HG03520 (cell line): ENCODE measurements at regions not wholly inside any gene's neighbourhood (a gene's known extent, or its start where the extent isn't known, plus 50 kb on each side); places are given as distances from the start of the nearest gene placed in this dataset.
A peak's percentile ranks its signal among the peaks of the same experiment; 100 is the strongest.
"Not testable (repeated sequence)": the region's sequence is repeated elsewhere in the genome, so short reads cannot be mapped to it uniquely, and the experiment has no call there.

Source experiments
- ATAC-seq: cut with Tn5 transposase; IDR thresholded peaks from one replicate; pipeline ENCODE4 v1.9.1; 2021; ENCODE audit warnings: mild to moderate bottlenecking, moderate library complexity; ENCODE audit not compliant: unreplicated experiment

- ATAC-seq, result not testable (repeated sequence)
Measured at GRCh38 chr2:90029080-90029428, 1337.6 kb downstream of the RPIA start.

- ATAC-seq, result not testable (repeated sequence)
Measured at GRCh38 chr2:90032269-90032668, 1340.8 kb downstream of the RPIA start.

DNA sequence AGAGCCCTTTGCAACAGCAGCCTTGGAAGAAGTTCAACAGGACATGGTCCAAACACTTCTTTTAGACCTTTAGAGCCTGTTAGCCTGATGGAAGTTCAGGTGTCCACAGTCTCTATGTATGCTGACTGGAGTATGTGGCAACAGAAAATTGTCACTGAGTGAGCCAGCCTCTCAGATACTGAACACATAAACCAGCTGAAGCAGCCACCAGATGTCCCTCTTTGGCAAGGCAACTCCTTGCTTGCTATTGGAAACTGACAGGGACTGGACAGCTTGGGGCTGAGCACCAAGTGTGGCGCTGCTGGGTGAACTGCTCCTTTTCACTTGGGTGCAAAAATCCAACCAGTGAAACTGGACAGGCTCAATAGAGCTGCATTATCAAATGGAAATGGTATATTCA, 1344.9 kb downstream of the RPIA start:
- not testable (repeated sequence) for ATAC-seq

GRCh38 chr2:90039093-90039492, 1347.6 kb downstream of the RPIA start:
- not testable (repeated sequence) for ATAC-seq

GRCh38 chr2:90047776-90048175, 1356.3 kb downstream of the RPIA start:
- not testable (repeated sequence) for ATAC-seq

GRCh38 chr2:90052113-90052631, 1360.7 kb downstream of the RPIA start:
- not testable (repeated sequence) for ATAC-seq

DNA sequence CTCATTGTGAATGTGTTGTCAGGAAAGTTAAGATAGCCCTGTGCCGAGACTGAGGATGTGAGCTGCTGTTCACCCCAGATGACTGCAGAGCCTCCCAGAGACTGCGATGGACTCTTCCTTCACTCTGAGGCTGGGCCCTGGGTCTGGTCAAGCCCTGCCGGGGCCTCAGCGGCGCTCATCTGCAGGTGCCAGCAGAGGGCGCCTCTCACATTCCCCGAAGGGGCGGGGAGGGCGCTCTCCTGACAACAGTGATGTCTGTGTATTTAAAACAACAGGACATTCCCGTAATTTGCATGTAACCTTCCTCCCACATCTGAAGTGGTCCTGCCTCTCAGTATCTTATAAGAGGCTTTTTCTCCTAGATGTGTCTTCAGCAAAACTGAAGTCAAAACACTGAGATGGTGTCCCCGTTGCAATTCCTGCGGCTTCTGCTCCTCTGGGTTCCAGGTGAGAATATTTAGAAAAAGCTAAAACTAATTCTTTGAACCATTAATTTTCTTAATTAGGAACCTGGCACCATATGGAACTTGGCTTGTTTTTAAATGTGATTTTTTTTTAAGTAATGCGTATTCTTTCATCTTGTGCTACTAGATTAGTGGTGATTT, 1377.9 kb downstream of the RPIA start:
- no peak for ATAC-seq

- ATAC-seq, result no peak
Measured at GRCh38 chr2:90076311-90076710, 1384.8 kb downstream of the RPIA start.

GRCh38 chr2:90077948-90078347, 1386.5 kb downstream of the RPIA start:
- ATAC-seq, result no peak

GRCh38 chr2:90079374-90079773, 1387.9 kb downstream of the RPIA start:
- no peak for ATAC-seq

DNA sequence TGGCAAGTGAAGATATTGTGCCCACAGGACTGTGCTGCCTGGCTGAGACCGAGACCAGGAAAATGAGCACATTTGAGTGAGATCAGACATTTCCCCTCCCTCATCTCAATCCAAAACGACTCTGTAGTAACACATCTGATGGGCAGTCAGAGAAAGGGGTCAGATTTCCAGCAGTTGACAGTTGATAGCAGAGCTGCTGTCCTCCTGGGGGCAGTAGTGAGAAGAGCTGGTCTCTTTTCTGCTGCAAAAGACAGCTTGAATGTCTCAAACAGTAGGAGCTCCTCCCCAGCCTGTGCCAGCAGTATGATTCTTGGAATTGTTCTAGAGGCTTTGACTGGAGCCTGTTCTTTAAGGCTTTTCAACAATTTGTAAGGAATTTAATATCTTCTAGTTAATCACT, 1396.3 kb downstream of the RPIA start:
- ATAC-seq, result not testable (repeated sequence)

- peak; percentile 48 for ATAC-seq
Measured at GRCh38 chr2:90093571-90094270, 1402.2 kb downstream of the RPIA start.

DNA sequence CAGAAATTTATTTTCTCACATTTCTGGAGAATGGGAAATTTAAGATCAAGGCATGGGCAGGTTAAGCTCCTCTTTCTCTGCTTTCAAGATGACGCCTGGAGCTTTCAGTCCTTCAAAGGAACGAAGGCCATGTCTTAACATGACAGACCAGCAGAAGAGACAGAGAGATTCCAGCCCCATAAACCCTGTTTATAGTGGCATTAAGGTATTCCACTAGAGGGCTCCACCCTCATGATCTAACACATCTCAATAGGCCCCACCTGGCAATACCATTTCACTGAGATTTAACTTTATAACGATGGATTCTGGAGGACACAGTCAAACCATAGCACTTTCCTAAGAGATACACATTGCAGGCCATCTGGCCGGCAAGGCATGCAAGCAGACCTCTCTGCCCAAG, 1406.1 kb downstream of the RPIA start:
- ATAC-seq, result not testable (repeated sequence)

GRCh38 chr2:90105142-90105541, 1413.7 kb downstream of the RPIA start:
- not testable (repeated sequence) for ATAC-seq

- ATAC-seq, result not testable (repeated sequence)
Measured at GRCh38 chr2:90123409-90123808, 1431.9 kb downstream of the RPIA start.

DNA sequence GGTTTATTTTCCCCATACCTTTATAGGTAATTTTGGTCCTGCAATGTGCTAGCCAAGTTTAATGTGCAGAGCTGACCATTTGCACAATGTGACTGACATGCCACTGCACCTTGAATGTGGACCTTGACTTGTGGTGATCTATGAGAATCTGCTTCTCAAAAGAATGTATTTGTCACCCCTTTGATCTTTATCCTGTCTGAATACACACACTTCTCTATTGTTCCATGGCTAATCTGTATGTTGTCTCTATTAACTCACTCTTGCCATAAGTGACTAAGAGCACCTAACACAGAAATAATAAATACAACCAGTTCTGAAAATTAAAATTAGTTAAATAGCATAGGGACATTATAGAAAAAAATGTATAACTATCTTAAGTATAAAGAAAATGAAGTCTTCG, 1447.6 kb downstream of the RPIA start:
- ATAC-seq, result not testable (repeated sequence)

DNA sequence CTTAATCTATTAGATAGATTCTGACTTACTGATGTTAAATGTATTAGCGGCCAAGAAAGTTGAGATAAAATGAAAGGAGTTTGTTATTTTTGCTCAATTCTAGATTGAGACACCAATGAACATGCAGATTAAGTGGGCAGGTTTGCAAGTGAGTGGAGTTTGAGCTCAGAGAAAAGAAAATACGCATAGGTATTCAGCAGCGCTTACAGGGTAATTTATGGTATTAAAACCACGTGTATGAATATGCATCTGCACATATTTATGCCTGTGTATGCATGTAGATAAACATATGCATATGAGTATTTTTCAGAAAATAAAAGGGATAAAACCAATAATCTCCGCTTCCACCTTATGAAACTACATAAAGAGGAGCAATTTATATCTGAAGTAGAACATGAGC, 1450.1 kb downstream of the RPIA start:
- not testable (repeated sequence) for ATAC-seq

GRCh38 chr2:90151805-90152204, 1460.3 kb downstream of the RPIA start:
- ATAC-seq, result not testable (repeated sequence)

GRCh38 chr2:90170978-90171377, 1479.5 kb downstream of the RPIA start:
- not testable (repeated sequence) for ATAC-seq

DNA sequence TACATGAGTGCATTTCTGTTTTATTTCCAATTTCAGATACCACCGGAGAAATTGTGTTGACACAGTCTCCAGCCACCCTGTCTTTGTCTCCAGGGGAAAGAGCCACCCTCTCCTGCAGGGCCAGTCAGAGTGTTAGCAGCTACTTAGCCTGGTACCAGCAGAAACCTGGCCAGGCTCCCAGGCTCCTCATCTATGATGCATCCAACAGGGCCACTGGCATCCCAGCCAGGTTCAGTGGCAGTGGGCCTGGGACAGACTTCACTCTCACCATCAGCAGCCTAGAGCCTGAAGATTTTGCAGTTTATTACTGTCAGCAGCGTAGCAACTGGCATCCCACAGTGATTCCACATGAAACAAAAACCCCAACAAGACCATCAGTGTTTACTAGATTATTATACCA, 1481.6 kb downstream of the RPIA start:
- not testable (repeated sequence) for ATAC-seq

GRCh38 chr2:90179591-90179990, 1488.1 kb downstream of the RPIA start:
- ATAC-seq, result not testable (repeated sequence)

- no peak for ATAC-seq
Measured at GRCh38 chr2:90207454-90208058, 1516.1 kb downstream of the RPIA start.
